ENCODE measurements at regions not wholly inside any gene's neighbourhood (a gene's known extent, or its start where the extent isn't known, plus 50 kb on each side); places are given as distances from the start of the nearest gene placed in this dataset.
A peak's percentile ranks its signal among the peaks of the same experiment; 100 is the strongest.
"Not testable (repeated sequence)": the region's sequence is repeated elsewhere in the genome, so short reads cannot be mapped to it uniquely, and the experiment has no call there.

DNA sequence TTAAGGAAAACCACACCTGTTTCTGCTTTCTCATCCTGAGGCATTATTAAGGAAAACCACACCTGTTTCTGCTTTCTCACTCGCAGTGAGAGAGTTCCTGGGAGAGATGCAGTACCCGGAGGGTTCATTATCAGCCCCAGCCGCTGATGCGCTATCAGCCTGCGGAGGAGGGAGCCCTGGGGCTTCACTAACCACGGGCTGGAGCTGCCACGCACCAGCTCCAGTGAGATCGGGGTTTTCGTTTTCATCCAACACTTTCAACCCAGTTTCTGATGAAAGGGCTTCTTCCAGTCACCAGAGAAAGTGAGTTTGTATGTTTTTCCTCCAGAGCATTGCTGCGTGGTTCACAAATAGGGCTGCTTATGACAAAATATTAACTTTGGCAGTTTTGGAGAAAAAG is 93.2 kb upstream of the PRKX start:
- no peak overlapping the region for H3K4me3 ChIP-seq
- ATAC-seq (no peak), DNase-seq (no peak)
- intact Hi-C loops (cut with DNase I, micrococcal nuclease), result no loop called here
- H3K4me1 ChIP-seq (ENCODE audit: low read depth), result no peaks in the 10 kb centered on the region
- H3K36me3 ChIP-seq (ENCODE audit: low read depth), result no peaks in the 10 kb centered on the region
- no peaks in the 10 kb centered on the region for H3K9me3 ChIP-seq
- TF ChIP-seq, protein P1, sequence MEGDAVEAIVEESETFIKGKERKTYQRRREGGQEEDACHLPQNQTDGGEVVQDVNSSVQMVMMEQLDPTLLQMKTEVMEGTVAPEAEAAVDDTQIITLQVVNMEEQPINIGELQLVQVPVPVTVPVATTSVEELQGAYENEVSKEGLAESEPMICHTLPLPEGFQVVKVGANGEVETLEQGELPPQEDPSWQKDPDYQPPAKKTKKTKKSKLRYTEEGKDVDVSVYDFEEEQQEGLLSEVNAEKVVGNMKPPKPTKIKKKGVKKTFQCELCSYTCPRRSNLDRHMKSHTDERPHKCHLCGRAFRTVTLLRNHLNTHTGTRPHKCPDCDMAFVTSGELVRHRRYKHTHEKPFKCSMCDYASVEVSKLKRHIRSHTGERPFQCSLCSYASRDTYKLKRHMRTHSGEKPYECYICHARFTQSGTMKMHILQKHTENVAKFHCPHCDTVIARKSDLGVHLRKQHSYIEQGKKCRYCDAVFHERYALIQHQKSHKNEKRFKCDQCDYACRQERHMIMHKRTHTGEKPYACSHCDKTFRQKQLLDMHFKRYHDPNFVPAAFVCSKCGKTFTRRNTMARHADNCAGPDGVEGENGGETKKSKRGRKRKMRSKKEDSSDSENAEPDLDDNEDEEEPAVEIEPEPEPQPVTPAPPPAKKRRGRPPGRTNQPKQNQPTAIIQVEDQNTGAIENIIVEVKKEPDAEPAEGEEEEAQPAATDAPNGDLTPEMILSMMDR (IDR thresholded peaks at IDR 0.05), result no peak

GRCh38 chrX:3803713-3804112 is 90.3 kb upstream of the PRKX start:
- no peaks in the 10 kb centered on the region for H3K36me3 ChIP-seq (ENCODE audit: low read depth)
- peak; percentile 62 for ATAC-seq

DNA sequence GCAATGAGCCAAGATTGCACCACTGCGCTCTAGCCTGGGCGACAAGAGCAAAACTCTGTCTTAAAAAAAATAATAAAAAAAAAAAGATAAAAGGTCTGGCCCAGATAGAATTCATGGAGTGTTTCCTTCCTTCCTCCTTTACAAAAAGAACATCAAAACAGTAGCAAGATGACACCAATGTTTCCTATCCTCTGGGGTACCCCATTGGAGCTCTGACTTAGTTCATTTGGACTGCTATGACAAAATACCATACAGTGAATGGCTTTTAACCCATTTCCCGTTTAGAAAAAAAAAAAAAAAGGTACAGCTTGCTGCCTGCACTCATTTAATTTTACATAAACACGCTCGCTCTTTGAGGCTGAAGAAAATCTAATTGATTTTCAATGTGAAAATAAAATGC is 89.9 kb upstream of the PRKX start:
- H3K9me3 ChIP-seq, result no peaks in the 10 kb centered on the region
- H3K4me3 ChIP-seq, result no peak overlapping the region
- H3K36me3 ChIP-seq (ENCODE audit: low read depth), result no peaks in the 10 kb centered on the region
- TF ChIP-seq, protein P1 (IDR thresholded peaks at IDR 0.05), result no peak
- intact Hi-C loops (cut with DNase I, micrococcal nuclease), result no loop called here
- ATAC-seq, result no peak
- no peak for DNase-seq
- no peaks in the 10 kb centered on the region for H3K4me1 ChIP-seq (ENCODE audit: low read depth)

More at GRCh38 chrX:3803713-3804112, 90.3 kb upstream of the PRKX start:
- TF ChIP-seq, protein P1 (IDR thresholded peaks at IDR 0.05), result no peak
- intact Hi-C loops (cut with DNase I, micrococcal nuclease), result no loop called here
- no peak overlapping the region for H3K4me3 ChIP-seq
- H3K4me1 ChIP-seq (ENCODE audit: low read depth), result no peaks in the 10 kb centered on the region
- DNase-seq, result peak in 1 of 3 donors; percentile 14
- no peaks in the 10 kb centered on the region for H3K9me3 ChIP-seq

DNA sequence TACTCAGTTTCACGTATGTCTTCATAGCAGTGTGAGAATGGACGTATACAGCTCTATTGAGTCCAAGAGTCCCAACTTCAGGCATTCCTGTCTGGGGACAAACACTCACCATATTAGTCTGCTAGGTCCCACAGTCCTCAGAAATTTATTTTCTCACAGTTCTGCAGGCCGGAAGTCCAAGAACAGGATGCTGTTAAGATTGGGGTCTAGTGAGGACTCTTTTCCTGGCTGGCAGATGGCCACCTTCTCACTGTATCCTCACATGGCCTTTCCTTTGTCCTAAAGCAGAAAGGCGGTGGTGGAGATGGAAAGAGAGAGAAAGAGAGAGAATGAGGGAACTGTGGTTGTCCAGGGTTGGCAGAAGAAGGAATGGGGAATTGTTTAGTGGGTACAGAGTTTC is 82.0 kb upstream of the PRKX start:
- H3K4me3 ChIP-seq; H3K4me1 ChIP-seq (ENCODE audit: low read depth); H3K36me3 ChIP-seq (ENCODE audit: low read depth); H3K9me3 ChIP-seq; ATAC-seq; DNase-seq; intact Hi-C loops (cut with DNase I, micrococcal nuclease): not testable (repeated sequence)

GRCh38 chrX:3791449-3791848 is 78.0 kb upstream of the PRKX start:
- intact Hi-C loops (cut with DNase I, micrococcal nuclease), result no loop called here
- DNase-seq (no peak), ATAC-seq (no peak)
- Histone ChIP-seq H3K4me1 (ENCODE audit: low read depth) (no peaks in the 10 kb centered on the region), H3K36me3 (ENCODE audit: low read depth) (no peaks in the 10 kb centered on the region), H3K9me3 (no peaks in the 10 kb centered on the region), H3K4me3 (no peak overlapping the region)
- TF ChIP-seq, protein P1 (IDR thresholded peaks at IDR 0.05), result no peak

DNA sequence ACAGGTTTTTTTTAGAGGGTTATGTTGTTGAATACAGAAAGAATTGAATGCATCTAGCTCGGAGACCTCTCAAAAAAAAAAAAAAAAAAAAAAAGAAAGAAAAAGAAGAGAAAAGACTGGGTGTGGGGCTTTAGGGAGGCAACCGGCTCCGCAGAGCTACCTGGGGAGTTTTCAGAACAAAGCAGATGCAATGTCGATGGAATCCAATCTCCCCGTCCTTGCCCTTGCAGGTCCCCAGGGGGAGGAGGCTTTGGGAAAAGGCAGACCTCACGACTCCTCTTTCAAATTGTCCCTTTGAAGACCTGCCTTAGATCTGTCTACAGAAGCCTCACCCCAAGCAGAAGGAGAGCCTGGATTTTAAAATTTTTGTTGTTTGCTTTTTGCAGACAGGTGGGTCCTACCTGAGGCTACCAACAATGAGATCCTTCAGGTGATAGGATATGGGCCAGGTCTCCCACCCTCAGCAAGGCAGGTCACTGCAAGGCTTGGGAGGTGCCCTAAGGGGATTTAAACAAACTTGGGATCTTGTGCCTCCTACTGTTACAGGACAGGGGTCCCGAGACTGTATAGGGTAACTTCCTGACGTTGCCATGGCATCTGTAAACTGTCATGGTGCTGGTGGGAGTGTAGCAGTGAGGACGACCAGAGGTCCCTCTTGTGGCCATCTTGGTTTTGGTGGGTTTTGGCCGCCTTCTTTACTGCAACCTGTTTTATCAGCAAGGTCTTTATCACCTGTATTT is 75.2 kb upstream of the PRKX start:
- Histone ChIP-seq H3K4me1 (ENCODE audit: low read depth) (no peaks in the 10 kb centered on the region), H3K9me3 (no peaks in the 10 kb centered on the region), H3K36me3 (ENCODE audit: low read depth) (no peaks in the 10 kb centered on the region), H3K4me3 (no peak overlapping the region)
- DNase-seq, result no peak
- ATAC-seq, result no peak
- intact Hi-C loops (cut with DNase I, micrococcal nuclease), result no loop called here
- TF ChIP-seq, protein P1 (IDR thresholded peaks at IDR 0.05), result no peak

Measured in mucosa of descending colon (tissue), 3 donors.